NCI-H2081 treated with DMSO at 0.1 percent for 48 hours (cell line): ENCODE measurements at regions not wholly inside any gene's neighbourhood (a gene's known extent, or its start where the extent isn't known, plus 50 kb on each side); places are given as distances from the start of the nearest gene placed in this dataset.

Experiments used
- DNase-seq: peaks from one replicate; lab custom pipeline; 2025; lab: John Stamatoyannopoulos, UW

DNA sequence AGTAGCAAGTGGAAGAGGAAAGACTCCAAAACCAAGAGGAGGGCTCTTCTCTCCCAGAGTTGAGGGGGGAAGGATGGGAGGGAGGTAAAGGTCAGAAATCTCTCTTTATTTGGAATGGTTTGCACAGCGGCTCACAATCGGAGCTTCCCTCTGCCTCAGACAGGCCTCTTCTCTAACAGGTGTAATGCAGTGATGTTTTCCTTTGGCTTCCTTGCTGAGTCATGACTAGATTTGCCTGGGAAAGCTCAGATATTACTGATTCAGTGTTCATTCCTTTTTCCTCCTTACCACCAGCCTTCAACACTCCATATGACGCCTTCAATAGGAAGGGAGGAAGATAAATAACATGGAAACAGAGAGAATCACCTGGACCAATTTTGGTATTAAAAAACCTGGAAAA lies 136.6 kb downstream of the RNF152 start:
- DNase-seq: no peak

DNA sequence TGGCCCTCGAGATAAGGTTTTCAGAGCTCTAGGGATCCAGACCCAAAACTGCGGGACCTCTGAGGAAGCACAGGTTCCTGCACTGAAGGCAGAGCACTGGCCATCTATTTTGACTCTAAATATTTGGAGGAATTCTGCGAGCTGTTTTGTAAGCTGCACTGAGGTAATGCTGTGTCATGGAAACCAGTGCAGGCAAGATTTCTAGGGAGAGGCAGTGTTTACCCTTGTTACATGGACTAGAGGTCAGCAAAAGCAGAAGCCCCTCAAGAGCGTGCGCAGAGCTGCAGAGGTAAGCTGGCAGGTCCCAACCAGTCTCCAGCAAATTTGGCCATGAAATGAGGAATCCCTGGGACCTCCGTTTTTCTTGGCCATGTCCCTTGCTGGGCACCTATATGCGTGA lies 137.3 kb downstream of the RNF152 start:
- no peak for DNase-seq

DNA sequence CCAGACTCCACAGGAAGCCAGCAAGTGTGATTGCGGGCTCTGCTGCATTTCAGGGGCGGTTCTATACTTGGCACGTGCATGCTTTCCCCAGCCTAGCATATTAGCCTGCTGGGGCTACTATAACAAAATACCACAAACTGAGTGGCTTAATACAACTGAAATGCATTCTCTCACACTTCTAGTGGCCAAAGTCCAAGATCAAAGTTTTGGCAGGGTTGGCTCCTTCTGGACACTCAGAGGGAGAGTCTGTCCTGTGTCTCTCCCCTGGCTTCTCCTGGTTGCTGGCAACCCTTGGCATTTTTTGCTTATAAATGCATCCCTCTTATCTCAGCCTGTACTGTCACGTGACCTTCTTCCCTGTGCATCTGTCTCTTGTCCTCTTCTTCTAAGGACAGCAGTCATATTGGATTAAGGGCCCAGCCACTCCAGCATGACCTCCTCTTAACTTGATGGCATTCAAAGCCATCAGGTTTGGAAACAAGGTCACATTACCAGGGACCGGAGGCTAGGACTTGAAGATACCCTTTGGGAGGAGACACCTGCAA lies 138.7 kb downstream of the RNF152 start:
- DNase-seq: no peak

DNA sequence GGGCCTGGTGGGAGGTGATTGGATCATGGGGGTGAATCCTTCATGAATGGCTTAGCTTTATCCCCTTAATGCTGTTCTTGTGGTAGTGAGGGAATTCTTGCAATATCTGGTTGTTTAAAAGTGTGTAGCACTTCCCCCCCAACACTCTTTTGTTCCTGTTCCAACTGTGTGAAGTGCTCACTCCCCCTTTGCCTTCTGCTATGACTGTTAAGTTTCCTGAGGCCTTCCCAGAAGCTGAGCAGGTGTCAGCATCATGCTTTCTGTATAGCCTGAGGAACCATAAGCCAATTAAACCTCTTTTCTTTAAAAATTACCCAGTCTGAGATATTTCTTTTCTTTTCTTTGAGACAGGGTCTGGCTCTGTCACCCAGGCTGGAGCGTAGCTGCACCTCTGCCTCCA lies 139.4 kb downstream of the RNF152 start:
- no peak for DNase-seq

GRCh38 chr18:61752973-61753372 lies 139.8 kb downstream of the RNF152 start:
- no peak for DNase-seq

- no peak for DNase-seq
Observed at GRCh38 chr18:61750840-61751668, 141.8 kb downstream of the RNF152 start.

DNA sequence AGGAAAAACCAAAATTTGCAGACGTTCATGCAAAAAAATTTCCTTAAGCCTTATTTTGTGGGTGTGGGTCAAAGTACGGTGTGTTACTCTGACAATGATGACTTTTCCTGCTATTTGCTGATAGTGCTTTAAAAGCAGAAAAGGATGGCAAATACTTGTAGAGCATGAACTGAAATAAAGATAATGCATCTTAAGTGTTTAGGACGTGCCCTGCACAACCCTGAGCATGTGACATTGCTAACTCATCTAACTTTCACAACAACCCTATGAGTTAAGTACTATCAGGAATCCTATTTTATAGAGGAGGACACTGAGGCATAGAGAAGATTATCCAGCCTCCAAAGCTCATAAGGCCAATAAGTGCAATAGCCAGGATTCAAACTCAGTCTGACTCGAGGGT lies 143.3 kb downstream of the RNF152 start:
- DNase-seq: no peak

- DNase-seq: no peak
Observed at GRCh38 chr18:61749031-61749430, 143.8 kb downstream of the RNF152 start.

DNA sequence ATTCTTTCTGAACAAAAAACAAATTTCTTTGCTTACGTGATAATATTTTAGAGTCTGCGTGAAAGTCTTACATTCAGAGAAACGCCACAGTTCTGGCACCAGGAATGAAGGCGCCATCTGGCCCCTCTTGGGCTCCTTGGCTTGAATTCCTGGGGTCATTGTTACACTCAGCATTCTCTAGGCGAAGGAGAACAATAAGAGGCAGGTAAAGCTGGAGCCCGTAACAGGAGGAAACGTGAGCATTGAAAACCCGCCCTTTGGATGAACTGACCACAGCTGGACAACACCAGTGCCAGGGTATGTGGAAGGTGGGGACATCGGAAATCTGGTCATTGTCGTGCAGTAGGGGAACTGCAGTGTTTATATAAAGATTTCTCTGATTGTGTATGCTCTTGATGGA lies 144.8 kb downstream of the RNF152 start:
- DNase-seq: no peak

DNA sequence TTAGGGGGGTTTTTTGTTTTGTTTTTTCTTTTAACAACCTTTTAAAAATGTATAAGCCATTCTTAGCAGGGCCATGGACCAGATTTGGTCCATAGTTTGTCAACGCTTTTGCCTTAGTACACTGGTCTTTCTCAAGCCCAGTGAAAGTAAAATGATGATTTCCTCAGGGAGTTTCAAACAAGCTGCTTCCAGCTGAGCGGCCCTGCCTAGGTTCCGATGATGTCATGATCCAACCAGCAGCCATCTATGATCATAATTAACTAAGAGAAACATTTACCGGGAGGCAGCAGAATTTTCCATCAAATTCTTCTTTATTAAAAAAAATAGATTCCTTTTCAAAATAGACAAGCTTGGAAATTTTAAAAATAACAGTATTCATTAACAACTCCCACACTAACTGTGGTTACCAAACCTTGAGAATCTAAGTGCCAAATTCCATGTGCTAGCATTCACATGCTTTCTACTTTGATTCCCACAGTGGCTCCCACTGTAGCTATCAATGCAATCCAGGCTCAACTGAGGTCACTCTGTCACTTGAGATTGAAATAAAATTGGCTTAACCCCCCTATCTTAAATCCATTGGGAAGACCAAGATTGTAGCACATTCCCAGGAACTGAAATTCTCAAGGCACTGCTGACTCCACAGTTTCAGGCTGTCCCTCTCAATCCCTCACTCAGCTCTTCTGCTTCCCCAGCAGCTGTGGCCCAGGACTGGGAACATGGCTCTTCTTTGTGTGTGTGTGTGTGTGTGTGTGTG lies 148.9 kb downstream of the RNF152 start:
- DNase-seq: no peak

DNA sequence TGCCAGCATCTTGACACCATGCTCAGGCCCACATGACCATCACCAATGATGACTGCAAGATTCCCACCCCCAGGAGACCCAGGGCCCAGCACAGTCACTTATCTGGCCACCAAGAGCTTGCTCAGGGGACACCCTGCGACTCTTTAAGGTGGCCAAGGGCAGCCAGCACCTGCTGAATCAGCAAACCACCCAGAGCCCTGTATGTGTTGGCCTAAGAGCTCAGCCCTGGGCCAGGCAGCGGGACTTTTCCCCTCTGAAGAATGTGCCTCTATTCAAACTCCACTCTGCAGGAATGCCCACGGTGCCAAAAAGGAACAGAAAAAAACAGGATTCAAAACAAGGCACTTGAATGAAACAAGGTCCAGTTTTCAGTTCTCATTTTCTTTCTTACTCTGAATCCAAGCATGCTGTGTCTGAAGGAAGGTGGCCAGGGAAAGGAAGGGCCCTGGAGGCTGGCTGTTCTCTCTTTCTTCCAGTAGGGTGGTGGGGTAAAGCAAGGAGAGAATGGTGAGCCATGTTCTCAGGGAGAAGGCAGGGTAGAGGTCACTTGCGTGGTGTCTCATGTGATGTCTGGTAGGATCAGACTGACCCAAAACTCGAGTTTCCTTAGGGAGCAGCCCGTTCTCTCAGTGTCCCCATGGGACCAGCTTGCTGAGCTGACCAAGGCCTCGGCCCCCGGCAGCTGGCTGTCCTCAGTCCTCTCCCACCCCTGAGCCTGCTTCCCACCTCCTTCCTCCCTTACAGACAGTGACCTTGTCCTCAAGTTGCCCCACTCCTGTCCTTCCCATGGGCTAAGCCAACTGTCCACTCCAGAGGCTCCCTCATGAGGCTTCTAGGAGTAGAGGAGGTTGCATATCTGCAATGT lies 150.0 kb downstream of the RNF152 start:
- DNase-seq: no peak

DNA sequence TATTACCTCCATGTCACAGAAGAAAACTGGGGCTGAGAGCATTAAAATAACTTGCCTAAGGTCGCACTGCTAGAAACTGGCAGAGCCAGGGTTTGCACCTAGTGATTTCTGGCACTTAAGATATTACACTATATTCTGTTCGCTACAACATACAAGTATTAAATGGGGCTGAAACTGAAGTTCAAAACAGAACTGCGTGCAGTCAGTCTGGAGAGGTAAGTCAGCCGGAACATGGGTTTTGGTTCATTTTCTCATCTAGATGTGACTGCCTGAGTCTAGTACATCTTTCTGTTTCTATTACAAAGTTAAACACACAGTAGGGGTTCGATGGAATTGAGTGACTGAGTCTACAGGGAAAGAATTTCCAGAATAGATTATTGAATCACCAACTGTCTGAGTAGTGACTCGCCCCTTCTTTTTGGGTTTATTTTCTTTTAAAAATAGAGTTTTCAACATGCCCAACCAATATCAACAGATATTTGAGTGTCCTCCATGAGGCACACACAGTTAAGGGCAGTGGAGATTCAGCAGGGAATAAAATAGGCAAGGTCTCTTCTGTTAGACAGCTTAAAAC lies 150.8 kb downstream of the RNF152 start:
- DNase-seq: no peak

DNA sequence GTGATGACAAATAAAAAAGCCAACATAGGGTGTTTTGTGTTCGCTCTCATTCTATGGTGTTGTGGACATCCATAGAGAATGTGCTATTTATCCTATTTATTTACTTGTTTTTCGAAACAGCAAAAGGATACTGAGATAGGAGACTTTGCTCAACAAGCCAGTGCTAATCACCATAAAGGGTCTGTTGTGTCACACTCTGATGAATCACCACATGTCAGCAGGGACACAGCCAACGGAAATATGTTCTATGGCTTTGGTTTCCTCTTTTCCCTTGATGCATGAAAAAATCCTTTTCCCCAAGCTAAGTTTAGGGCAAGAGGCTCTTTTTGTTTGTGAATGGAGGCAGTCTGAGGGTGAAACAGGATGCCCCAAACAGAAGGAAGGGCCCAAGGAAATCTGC lies 154.3 kb downstream of the RNF152 start:
- DNase-seq: no peak

GRCh38 chr18:61738042-61738441 lies 154.8 kb downstream of the RNF152 start:
- DNase-seq: no peak

- DNase-seq: no peak
Observed at GRCh38 chr18:61736133-61736532, 156.7 kb downstream of the RNF152 start.

DNA sequence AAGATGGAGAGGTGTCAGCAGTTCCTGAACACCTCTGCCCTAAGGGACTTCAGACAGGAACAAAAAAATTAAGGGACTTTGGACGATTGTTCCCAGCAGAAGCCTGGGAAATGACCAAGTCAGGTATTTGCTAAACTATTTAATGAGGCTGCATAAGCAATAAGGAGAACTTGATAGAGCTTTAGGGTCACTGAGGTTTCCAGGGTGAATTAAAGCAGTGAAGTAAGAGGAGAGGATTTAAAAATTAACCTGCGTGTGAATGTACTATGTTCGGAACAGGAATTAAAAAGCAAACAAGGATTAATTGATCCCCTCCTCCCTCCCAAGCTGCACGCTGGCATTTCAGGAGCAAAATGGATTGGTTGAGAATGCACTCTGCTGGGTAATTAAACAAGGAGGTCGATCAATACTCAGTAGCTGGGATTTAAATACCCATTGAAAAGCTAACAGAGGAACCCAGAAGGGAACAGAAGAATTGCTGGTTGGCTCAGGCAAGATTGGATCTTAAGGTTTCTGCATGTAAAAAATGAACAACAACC lies 157.2 kb downstream of the RNF152 start:
- DNase-seq: no peak

DNA sequence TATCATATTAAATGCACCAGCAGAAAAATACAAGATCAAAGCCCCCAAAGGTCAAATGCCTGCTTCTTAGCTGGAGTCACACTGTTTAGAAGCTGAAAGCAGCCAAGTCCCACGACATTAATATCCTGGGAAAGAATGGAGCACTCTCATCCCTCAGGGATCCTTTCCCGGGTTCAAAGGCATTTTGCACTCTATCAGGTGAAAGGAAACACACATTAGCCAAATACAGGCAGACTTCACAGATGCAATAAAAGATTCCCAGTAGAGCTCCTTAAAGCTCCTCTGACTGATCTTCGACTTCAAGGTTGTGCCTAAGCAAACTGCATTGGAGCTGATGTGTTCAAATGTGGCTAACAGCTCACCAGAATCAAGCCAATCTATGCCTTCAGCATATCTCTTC lies 158.4 kb downstream of the RNF152 start:
- DNase-seq: no peak

GRCh38 chr18:61732854-61733253 lies 160.0 kb downstream of the RNF152 start:
- no peak for DNase-seq

- no peak for DNase-seq
Observed at GRCh38 chr18:61731693-61732376, 161.0 kb downstream of the RNF152 start.

DNA sequence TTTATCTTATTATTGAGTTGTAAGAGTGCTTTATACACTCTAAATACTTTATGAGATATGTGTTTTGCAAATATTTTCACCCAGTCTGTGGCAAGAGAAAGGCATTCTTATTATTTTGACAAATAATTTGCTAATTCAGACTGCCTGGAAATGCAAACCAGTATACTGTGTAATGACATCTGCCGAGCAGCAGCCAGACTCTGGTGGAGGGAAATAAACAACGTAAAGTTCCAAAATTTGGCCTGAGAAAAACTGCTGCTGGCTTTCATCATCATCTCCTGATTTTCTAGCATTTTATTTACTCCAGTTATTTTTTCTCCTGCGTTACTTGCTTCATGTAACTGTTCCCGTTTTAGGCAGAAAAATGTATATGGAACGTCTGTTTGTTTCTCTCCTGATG lies 161.6 kb downstream of the RNF152 start:
- DNase-seq: no peak

DNA sequence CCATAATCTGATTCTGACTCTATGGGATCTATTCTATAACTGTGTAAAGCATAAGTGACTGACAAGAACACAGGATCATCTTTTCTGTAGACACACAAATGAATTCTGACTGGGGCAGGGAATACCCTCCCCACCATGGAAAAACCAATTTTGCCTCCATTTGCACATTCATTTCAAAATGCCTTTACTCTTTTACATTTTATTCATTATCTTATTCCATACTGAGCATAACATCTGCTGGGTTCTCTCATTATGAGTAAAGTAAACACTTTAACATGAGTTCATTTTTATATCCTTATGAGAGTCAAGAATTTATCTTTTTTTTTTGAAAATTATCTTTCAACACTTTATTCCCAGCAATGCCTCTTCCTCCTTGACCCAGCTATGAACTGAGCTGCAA lies 163.5 kb downstream of the RNF152 start:
- no peak for DNase-seq
